GM12878 (cell line): ENCODE measurements at regions not wholly inside any gene's neighbourhood (a gene's known extent, or its start where the extent isn't known, plus 50 kb on each side); places are given as distances from the start of the nearest gene placed in this dataset.

ENCODE experiments used
- ATAC-seq: fragments of 200-7000 bp; cut with Tn5 transposase; 3 replicates; pipeline ENCODE4 v1.9.1; 2020; ENCODE audit warnings: mild to moderate bottlenecking, moderate library complexity
- BruUV-seq: library from RNA; stranded (reverse); fragments of 400-500 nt; replicated peaks from 2 replicates; lab custom pipeline; 2021; lab: Mats Ljungman, UMichigan
- CTCF ChIA-PET: fragments of 300-600 bp; sonication (Branson Sonifier 250); formaldehyde crosslinking; extraction: SDS; loops from one replicate; lab custom pipeline; 2021; ENCODE audit warnings: inconsistent platforms; lab: Yijun Ruan, JAX
- POLR2A ChIA-PET: fragments of 350-600 bp; formaldehyde crosslinking; extraction: SDS; loops from one replicate; lab custom pipeline; 2021; ENCODE audit warnings: inconsistent platforms; lab: Charles Lee
- RAD21 ChIA-PET: fragments of 300-600 bp; sonication (Branson Sonifier 250); formaldehyde crosslinking; loops from one replicate; lab custom pipeline; 2023; ENCODE audit warnings: antibody characterized with exemption; ENCODE audit not compliant: unreplicated experiment; lab: Charles Lee
- SMC1A ChIA-PET: fragments of 300-600 bp; sonication (Branson Sonifier 250); formaldehyde crosslinking; loops from one replicate; lab custom pipeline; 2023; ENCODE audit not compliant: unreplicated experiment, uncharacterized antibody; lab: Charles Lee
- DNase-seq: peaks from one replicate; pipeline ENCODE4 v3.0.0-alpha.2; 2011; ENCODE audit warnings: low read depth, low spot score
- FAIRE-seq: peaks from 3 replicates; lab custom pipeline; 2011; peaks lifted over from hg19 to GRCh38; lab: Jason Lieb, UNC
- H2AFZ ChIP-seq: 2 replicates; pipeline ENCODE4 v1.6.0; 2011; ENCODE audit warnings: low read depth, low read length, control low read depth; ENCODE audit not compliant: control insufficient read depth
- H3K27ac ChIP-seq: 2 replicates; pipeline ENCODE4 v1.5.1; 2011; ENCODE audit warnings: control low read depth; ENCODE audit not compliant: control insufficient read depth, insufficient read depth
- H3K27me3 ChIP-seq, 2 experiments: replicated peaks in 1 of 2; 2 replicates each; pipeline versions ENCODE4 v1.6.0 to v1.6.1; 2011; ENCODE audit warnings: low read length in 1 of 2; ENCODE audit not compliant: control insufficient read depth in 2 of 2, insufficient read depth in 2 of 2
- H3K36me3 ChIP-seq, 2 experiments: 2 replicates each; pipeline ENCODE4 v1.5.1; 2011; ENCODE audit warnings: low read length in 1 of 2; ENCODE audit not compliant: control insufficient read depth in 2 of 2, insufficient read depth in 2 of 2
- H3K4me1 ChIP-seq: 2 replicates; pipeline ENCODE4 v1.6.1; 2011; ENCODE audit warnings: mild to moderate bottlenecking, low read length, moderate library complexity, mixed read lengths; ENCODE audit not compliant: control insufficient read depth, insufficient read depth
- H3K4me2 ChIP-seq: 2 replicates; pipeline ENCODE4 v1.6.0; 2011; ENCODE audit warnings: control low read depth; ENCODE audit not compliant: control insufficient read depth, insufficient read depth
- H3K4me3 ChIP-seq: fragments of 200-600 bp; sonication (generic); 2 replicates; pipeline ENCODE4 v1.5.1; 2016
- H3K79me2 ChIP-seq: 2 replicates; pipeline ENCODE4 v1.6.0; 2011; ENCODE audit warnings: low read length; ENCODE audit not compliant: control insufficient read depth, insufficient read depth
- H3K9ac ChIP-seq: 2 replicates; pipeline ENCODE4 v1.8.0; 2011; ENCODE audit warnings: low read length, control low read depth, mixed read lengths; ENCODE audit not compliant: control insufficient read depth, insufficient read depth
- H3K9me3 ChIP-seq: replicated peaks from 3 replicates; pipeline ENCODE4 v1.5.1; 2011; ENCODE audit warnings: mild to moderate bottlenecking, low read length; ENCODE audit not compliant: control insufficient read depth, insufficient read depth
- H4K20me1 ChIP-seq: 2 replicates; pipeline ENCODE4 v1.6.0; 2011; ENCODE audit not compliant: control insufficient read depth, insufficient read depth
- CREM ChIP-seq: IDR thresholded peaks from 2 replicates; pipeline ENCODE4 v1.6.1; 2014; ENCODE audit warnings: antibody characterized with exemption, low read depth
- CTCF ChIP-seq, 3 experiments: IDR thresholded peaks in 2 of 3; conservative IDR thresholded peaks in 1 of 3; 2 replicates each; pipeline ENCODE4 v1.5.1; 2011; ENCODE audit warnings: low read depth in 3 of 3, low read length in 3 of 3, mild to moderate bottlenecking in 3 of 3, control low read depth in 2 of 3, moderate library complexity in 2 of 3, inconsistent platforms in 1 of 3, mixed read lengths in 1 of 3; ENCODE audit not compliant: control insufficient read depth in 2 of 3, insufficient read depth in 1 of 3; ENCODE audit errors: extremely low read depth in 1 of 3
- ELK1 ChIP-seq: IDR thresholded peaks from 2 replicates; pipeline ENCODE4 v1.6.1; 2012; ENCODE audit warnings: low read depth, low read length, improper control_type of control experiment
- IKZF1 ChIP-seq: fragments of 450-650 bp; conservative IDR thresholded peaks from 2 replicates; pipeline ENCODE4 v1.6.1; 2017; ENCODE audit warnings: antibody characterized with exemption, mild to moderate bottlenecking
- KAT2A ChIP-seq: conservative IDR thresholded peaks from 2 replicates; pipeline ENCODE4 v1.6.1; 2011; ENCODE audit warnings: low read depth, low read length; ENCODE audit not compliant: control insufficient read depth
- NR2C2 ChIP-seq: IDR thresholded peaks from 2 replicates; pipeline ENCODE4 v1.6.1; 2011; ENCODE audit warnings: borderline replicate concordance, low read depth; ENCODE audit not compliant: control insufficient read depth, insufficient read length
- NR2F1 ChIP-seq: fragments of 450-650 bp; conservative IDR thresholded peaks from 2 replicates; pipeline ENCODE4 v1.6.1; 2017; ENCODE audit warnings: mild to moderate bottlenecking
- RAD21 ChIP-seq: IDR thresholded peaks from 2 replicates; pipeline ENCODE4 v1.6.1; 2011; ENCODE audit warnings: mild to moderate bottlenecking, low read depth, low read length, moderate library complexity; ENCODE audit not compliant: insufficient read depth
- RCOR1 ChIP-seq: conservative IDR thresholded peaks from 2 replicates; pipeline ENCODE4 v1.6.1; 2012; ENCODE audit warnings: low read depth, low read length, improper control_type of control experiment
- SIX5 ChIP-seq: IDR thresholded peaks from 2 replicates; pipeline ENCODE4 v1.6.1; 2011; ENCODE audit warnings: mild to moderate bottlenecking, low read depth, low read length, moderate library complexity; ENCODE audit not compliant: severe bottlenecking
- SMAD5 ChIP-seq: IDR thresholded peaks from 2 replicates; pipeline ENCODE4 v1.6.1; 2016; ENCODE audit warnings: antibody characterized with exemption, low read depth
- SMC3 ChIP-seq: IDR thresholded peaks from 2 replicates; pipeline ENCODE4 v1.6.1; 2011; ENCODE audit warnings: low read length, improper control_type of control experiment, borderline replicate concordance
- USF1 ChIP-seq: IDR thresholded peaks from 2 replicates; pipeline ENCODE4 v1.6.1; 2011; ENCODE audit warnings: borderline replicate concordance, low read depth, mild to moderate bottlenecking, moderate library complexity, mixed read lengths, low read length; ENCODE audit not compliant: insufficient read depth; ENCODE audit errors: extremely low read length
- YBX1 ChIP-seq: fragments of 450-650 bp; IDR thresholded peaks from 2 replicates; pipeline ENCODE4 v1.6.1; 2016; ENCODE audit warnings: antibody characterized with exemption
- WGBS: methylation state at CpG from one replicate; pipeline ENCODE4 v1.1.6; 2016; ENCODE audit warnings: low lambda C conversion rate; ENCODE audit not compliant: insufficient replicate concordance, insufficient coverage; ENCODE audit errors: missing lambda C conversion rate; 5-methylcytosine and 5-hydroxymethylcytosine counted together
- in situ Hi-C: fragments of 300-500 bp; cut with MboI; formaldehyde crosslinking; loops from 9 replicates; pipeline ENCODE4 v1.14.3; 2018; ENCODE audit warnings: mixed read lengths
- intact Hi-C: fragments of 100-400 bp; cut with micrococcal nuclease; formaldehyde crosslinking; loops from one replicate; pipeline ENCODE4 v1.14.2; 2022; ENCODE audit not compliant: unreplicated experiment

DNA sequence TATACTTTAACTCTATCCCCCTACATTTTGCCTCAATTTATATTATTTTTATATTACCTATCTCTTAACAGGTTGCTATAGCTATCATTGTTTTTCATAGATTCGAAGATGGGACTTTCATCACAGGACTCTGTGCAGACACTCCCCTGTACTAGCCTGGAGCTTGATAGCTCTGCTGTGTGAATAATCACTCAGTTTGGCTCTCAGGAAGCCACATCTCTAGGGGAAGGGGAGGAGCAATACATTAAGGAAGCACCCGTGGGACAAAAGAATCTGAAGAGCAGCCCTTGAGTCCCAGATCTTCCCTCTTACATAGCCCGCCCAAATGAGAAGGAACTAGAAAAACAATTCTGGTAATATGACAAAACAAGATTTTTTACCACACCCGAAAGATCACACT is 114.3 kb upstream of the FXR1 start:
- ATAC-seq (no peak), FAIRE-seq (no peak), DNase-seq (no peak)
- Histone ChIP-seq H2AFZ (no peak overlapping the region), H3K27ac (no peak overlapping the region), H3K4me1 (no peaks in the 10 kb centered on the region), H3K4me2 (no peak overlapping the region), H3K9me3 (no peaks in the 10 kb centered on the region), H3K27me3 (no peaks in the 10 kb centered on the region), H4K20me1 (no peaks in the 10 kb centered on the region), H3K9ac (no peak overlapping the region), H3K36me3 (no peaks in the 10 kb centered on the region), H3K4me3 (no peak overlapping the region), H3K79me2 (no peaks in the 10 kb centered on the region)
- intact Hi-C loops (no loop called here), in situ Hi-C loops (no loop called here)
- 23% methylated on average over 4 of the region's 4 CpGs for WGBS
- POLR2A ChIA-PET: no interaction called here
- TF ChIP-seq USF1 (no peak), NR2C2 (no peak)
- RAD21 ChIA-PET: no interaction called here
- SMC1A ChIA-PET: interaction anchor here (1.0 kb wide), 1 partner anchor 9 kb away, joined by 3 read pairs; no protein-coding TSS in a partner anchor
- CTCF ChIA-PET: interaction anchor here (1.5 kb wide), 1 partner anchor 902 kb away, joined by 3 read pairs; no protein-coding TSS in a partner anchor
- no TSS peak for BruUV-seq

DNA sequence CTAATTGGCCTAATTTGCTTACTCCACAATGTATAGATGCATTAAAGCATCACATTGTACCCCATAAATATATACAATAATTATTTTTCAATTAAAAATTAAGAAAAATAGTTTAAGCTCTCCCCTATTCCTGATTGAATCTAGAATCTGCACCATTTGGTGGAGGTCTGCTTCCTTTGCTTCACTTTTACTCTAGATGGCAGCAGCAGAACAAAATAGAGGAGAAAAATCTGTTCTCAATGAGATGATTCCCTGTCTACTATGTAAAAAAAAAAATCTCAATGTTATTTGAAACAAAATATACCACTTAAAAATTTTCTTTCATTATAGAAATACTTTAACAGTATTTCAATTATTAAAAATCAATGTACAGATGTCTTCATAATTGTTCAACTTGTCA is 109.6 kb upstream of the FXR1 start:
- Histone ChIP-seq H3K27ac (no peak overlapping the region), H3K9me3 (no peaks in the 10 kb centered on the region), H3K9ac (no peak overlapping the region), H3K4me2 (no peak overlapping the region), H3K4me3 (no peak overlapping the region), H4K20me1 (no peaks in the 10 kb centered on the region), H3K79me2 (no peaks in the 10 kb centered on the region), H3K27me3 (no peaks in the 10 kb centered on the region), H3K36me3 (no peaks in the 10 kb centered on the region), H3K4me1 (no peaks in the 10 kb centered on the region), H2AFZ (no peak overlapping the region)
- ChIA-PET POLR2A (no interaction called here), CTCF (interaction anchor here (0.8 to 1.4 kb wide), 3 partner anchors 375 to 896 kb away, joined by 3 to 4 read pairs (median 4); no protein-coding TSS in a partner anchor), SMC1A (interaction anchor here (1.2 kb wide), 1 partner anchor 10 kb away, joined by 4 read pairs; no protein-coding TSS in a partner anchor), RAD21 (interaction anchor here (1.6 kb wide), 1 partner anchor 407 kb away, joined by 3 read pairs; no protein-coding TSS in a partner anchor)
- ATAC-seq: peak; percentile 55; the same call in 2 of the 3 replicates
- no peak for DNase-seq
- in situ Hi-C loops: no loop called here
- no peak for FAIRE-seq
- intact Hi-C loops: loop anchor here (5.0 to 10.0 kb wide), 4 partner anchors 212 to 902 kb away; no protein-coding TSS in a partner anchor
- BruUV-seq: no TSS peak
- no peak for TF ChIP-seq RCOR1
- no peak for TF ChIP-seq SMAD5
- no peak for TF ChIP-seq KAT2A
- peak; percentile 39; the same call in 1 of the 2 replicates for TF ChIP-seq SMC3
- TF ChIP-seq YBX1: no peak
- peak; percentile 27 to 43 (median 40); a peak in 4 of 6 replicates for TF ChIP-seq CTCF (IDR thresholded peaks at IDR 0.05 in 2 of 3, conservative IDR thresholded peaks at IDR 0.05 in 1 of 3; ENCODE audit: control insufficient read depth in 2 of 3, extremely low read depth in 1 of 3, insufficient read depth in 1 of 3, low read depth in 3 of 3, low read length in 3 of 3)
- no peak for TF ChIP-seq IKZF1
- TF ChIP-seq CREM: no peak
- TF ChIP-seq SIX5: no peak
- peak; percentile 68 for TF ChIP-seq RAD21
- TF ChIP-seq ELK1: no peak
- TF ChIP-seq NR2F1: no peak
